CD8-positive, alpha-beta memory T cell (primary cell): ENCODE measurements at regions not wholly inside any gene's neighbourhood (a gene's known extent, or its start where the extent isn't known, plus 50 kb on each side); places are given as distances from the start of the nearest gene placed in this dataset.

Source experiments
- CTCF ChIA-PET: fragments of 350-600 bp; sonication (Branson Sonifier 250); formaldehyde crosslinking; loops from one replicate; lab custom pipeline; 2021; ENCODE audit warnings: antibody characterized with exemption; lab: Charles Lee
- POLR2A ChIA-PET: fragments of 350-600 bp; sonication (Branson Sonifier 250); formaldehyde crosslinking; loops from one replicate; lab custom pipeline; 2021; ENCODE audit warnings: antibody characterized with exemption; lab: Charles Lee
- DNase-seq, 5 donors: peaks; one replicate each; pipeline versions ENCODE4 v3.0.0 to v3.0.0-alpha.2; 2020 to 2022; ENCODE audit warnings: mixed read lengths in 1 of 5
- H3K27ac ChIP-seq: one replicate; pipeline ENCODE4 v1.7.0; 2013; ENCODE audit warnings: low read depth, mild to moderate bottlenecking, low read length, moderate library complexity
- H3K27me3 ChIP-seq: 2 replicates; pipeline ENCODE4 v1.7.0; 2013; ENCODE audit warnings: low read length, mild to moderate bottlenecking; ENCODE audit not compliant: insufficient read depth, poor library complexity, severe bottlenecking
- H3K36me3 ChIP-seq: 2 replicates; pipeline ENCODE4 v1.7.0; 2013; ENCODE audit warnings: mild to moderate bottlenecking, low read length, moderate library complexity; ENCODE audit not compliant: insufficient read depth
- H3K4me1 ChIP-seq: 2 replicates; pipeline ENCODE4 v1.7.0; 2013; ENCODE audit warnings: mild to moderate bottlenecking, low read length, moderate library complexity; ENCODE audit not compliant: insufficient read depth
- H3K4me3 ChIP-seq: 2 replicates; pipeline ENCODE4 v1.7.0; 2013; ENCODE audit warnings: mild to moderate bottlenecking, low read length
- H3K9me3 ChIP-seq: 2 replicates; pipeline ENCODE4 v1.7.0; 2013; ENCODE audit warnings: mild to moderate bottlenecking, low read length
- H3K27ac Mint-ChIP-seq, 8 donors: one replicate each; pipeline ENCODE4 v1.8.0; 2020 to 2021; ENCODE audit warnings: mixed read lengths in 8 of 8, mild to moderate bottlenecking in 6 of 8, inconsistent platforms in 3 of 8, moderate library complexity in 3 of 8
- H3K27me3 Mint-ChIP-seq, 2 donors: one replicate each; pipeline ENCODE4 v1.8.0; 2020 to 2021; ENCODE audit warnings: mixed read lengths in 2 of 2, mild to moderate bottlenecking in 1 of 2, moderate library complexity in 1 of 2
- H3K36me3 Mint-ChIP-seq, 3 donors: one replicate each; pipeline ENCODE4 v1.8.0; 2020 to 2021; ENCODE audit warnings: mixed read lengths in 3 of 3, inconsistent platforms in 1 of 3, mild to moderate bottlenecking in 1 of 3
- H3K4me1 Mint-ChIP-seq, 3 donors: one replicate each; pipeline ENCODE4 v1.8.0; 2020 to 2021; ENCODE audit warnings: mixed read lengths in 3 of 3, inconsistent platforms in 1 of 3, mild to moderate bottlenecking in 1 of 3
- H3K4me3 Mint-ChIP-seq, 7 donors: one replicate each; pipeline ENCODE4 v1.8.0; 2020 to 2021; ENCODE audit warnings: mixed read lengths in 7 of 7, mild to moderate bottlenecking in 6 of 7, moderate library complexity in 4 of 7, inconsistent platforms in 2 of 7
- H3K9me3 Mint-ChIP-seq, 5 donors: one replicate each; pipeline ENCODE4 v1.8.0; 2020 to 2022; ENCODE audit warnings: mixed read lengths in 5 of 5, mild to moderate bottlenecking in 3 of 5, moderate library complexity in 2 of 5, inconsistent platforms in 1 of 5

DNA sequence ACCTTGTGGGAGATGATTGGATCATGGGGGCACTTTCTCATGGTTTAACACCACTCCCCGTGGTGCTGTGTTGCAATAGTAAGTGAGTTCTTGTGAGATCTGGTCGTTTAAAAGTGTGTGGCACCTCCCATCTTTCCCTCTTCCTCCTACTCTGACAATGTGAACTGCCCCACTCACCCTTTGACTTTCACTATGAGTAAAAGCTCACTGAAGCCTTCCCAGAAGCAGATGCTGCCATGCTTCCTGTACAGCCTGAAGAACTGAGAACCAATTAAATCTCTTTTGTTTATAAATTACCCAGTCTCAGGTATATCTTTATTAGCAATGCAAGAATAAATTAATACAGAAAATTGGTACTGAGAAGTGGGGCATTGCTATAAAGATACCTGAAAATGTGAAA is 509.6 kb upstream of the CT83 start:
- ChIA-PET CTCF (no interaction called here), POLR2A (no interaction called here)
- H3K9me3 Mint-ChIP-seq, result peaks cover 0 to 7% (median 4%) of the 10 kb centered on the region in 5 donors
- Histone ChIP-seq H3K4me1 (no peaks in the 10 kb centered on the region), H3K27me3 (no peaks in the 10 kb centered on the region), H3K27ac (no peak overlapping the region), H3K4me3 (no peak overlapping the region), H3K9me3 (no peaks in the 10 kb centered on the region), H3K36me3 (no peaks in the 10 kb centered on the region)
- no peak for DNase-seq
- no peak overlapping the region for H3K27ac Mint-ChIP-seq
- no peaks in the 10 kb centered on the region for H3K4me1 Mint-ChIP-seq
- H3K4me3 Mint-ChIP-seq, result no peak overlapping the region
- no peaks in the 10 kb centered on the region for H3K36me3 Mint-ChIP-seq
- no peaks in the 10 kb centered on the region for H3K27me3 Mint-ChIP-seq

DNA sequence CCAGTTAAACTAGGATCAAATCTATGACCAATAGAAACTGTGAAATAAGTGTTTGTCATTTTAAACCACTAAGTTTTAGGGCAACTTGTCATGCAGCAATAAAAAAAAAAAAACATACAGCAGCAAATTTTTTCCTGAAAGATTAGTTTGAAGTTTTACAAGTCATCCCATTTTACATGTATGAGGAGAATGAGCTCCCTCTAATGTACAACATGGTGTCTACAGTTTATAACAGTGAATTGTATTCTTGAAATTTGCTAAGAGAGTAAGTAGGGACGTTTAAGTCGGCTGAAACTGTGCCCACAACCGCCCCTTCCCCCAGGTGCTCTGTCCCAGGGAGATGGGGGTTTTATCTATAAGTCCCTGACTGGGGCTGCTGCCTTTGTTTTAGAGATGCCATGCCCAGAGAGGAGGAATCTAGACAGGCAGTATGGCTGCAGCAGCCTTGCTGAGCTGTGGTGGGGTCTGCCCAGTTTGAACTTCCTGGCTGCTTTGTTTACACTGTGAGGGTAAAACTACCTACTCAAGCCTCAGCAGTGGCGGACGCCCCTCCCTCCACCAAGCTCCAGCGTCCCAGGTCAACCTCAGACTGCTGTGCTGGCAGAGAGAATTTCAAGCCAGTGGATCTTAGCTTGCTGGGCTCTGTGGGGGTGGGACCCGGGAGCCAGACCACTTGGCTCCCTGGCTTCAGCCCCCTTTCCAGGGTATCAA is 499.3 kb upstream of the CT83 start:
- Mint-ChIP-seq H3K27me3 (no peaks in the 10 kb centered on the region), H3K9me3 (peaks cover 0 to 9% (median 2%) of the 10 kb centered on the region in 5 donors), H3K4me1 (no peaks in the 10 kb centered on the region), H3K4me3 (no peak overlapping the region), H3K27ac (no peak overlapping the region), H3K36me3 (no peaks in the 10 kb centered on the region)
- Histone ChIP-seq H3K4me1 (no peaks in the 10 kb centered on the region), H3K27ac (no peak overlapping the region), H3K36me3 (no peaks in the 10 kb centered on the region), H3K27me3 (no peaks in the 10 kb centered on the region), H3K9me3 (no peaks in the 10 kb centered on the region), H3K4me3 (no peak overlapping the region)
- POLR2A ChIA-PET, result no interaction called here
- no peak for DNase-seq
- CTCF ChIA-PET, result no interaction called here

DNA sequence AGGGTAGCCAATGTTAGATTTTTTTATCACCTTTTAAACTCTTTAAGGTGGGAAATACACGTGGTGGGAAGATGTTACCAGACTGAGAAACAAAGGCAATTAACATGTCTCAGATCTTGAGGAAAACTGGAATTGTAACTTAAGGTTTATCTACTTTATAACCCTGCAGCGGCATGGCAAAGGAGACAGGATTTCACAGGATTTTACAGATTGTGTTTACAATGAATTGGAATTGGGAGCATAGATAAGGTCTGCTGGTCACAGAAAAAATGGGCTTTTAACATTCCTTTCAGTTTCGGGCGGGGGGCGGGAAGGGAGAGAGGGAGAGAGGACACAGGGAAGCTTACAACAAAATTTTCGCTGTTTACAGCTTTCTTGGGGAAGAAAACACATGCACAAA is 467.5 kb upstream of the CT83 start:
- no peak overlapping the region for H3K4me3 ChIP-seq
- H3K27me3 ChIP-seq, result no peaks in the 10 kb centered on the region
- no peak overlapping the region for H3K27ac Mint-ChIP-seq
- H3K36me3 Mint-ChIP-seq, result no peaks in the 10 kb centered on the region
- H3K27me3 Mint-ChIP-seq, result no peaks in the 10 kb centered on the region
- H3K27ac ChIP-seq, result no peak overlapping the region
- no peaks in the 10 kb centered on the region for H3K4me1 ChIP-seq
- H3K36me3 ChIP-seq, result no peaks in the 10 kb centered on the region
- no peak for DNase-seq
- peaks cover 0 to 4% (median 0%) of the 10 kb centered on the region in 5 donors for H3K9me3 Mint-ChIP-seq
- no peak overlapping the region for H3K4me3 Mint-ChIP-seq
- ChIA-PET CTCF (no interaction called here), POLR2A (no interaction called here)
- H3K4me1 Mint-ChIP-seq, result no peaks in the 10 kb centered on the region
- no peaks in the 10 kb centered on the region for H3K9me3 ChIP-seq

DNA sequence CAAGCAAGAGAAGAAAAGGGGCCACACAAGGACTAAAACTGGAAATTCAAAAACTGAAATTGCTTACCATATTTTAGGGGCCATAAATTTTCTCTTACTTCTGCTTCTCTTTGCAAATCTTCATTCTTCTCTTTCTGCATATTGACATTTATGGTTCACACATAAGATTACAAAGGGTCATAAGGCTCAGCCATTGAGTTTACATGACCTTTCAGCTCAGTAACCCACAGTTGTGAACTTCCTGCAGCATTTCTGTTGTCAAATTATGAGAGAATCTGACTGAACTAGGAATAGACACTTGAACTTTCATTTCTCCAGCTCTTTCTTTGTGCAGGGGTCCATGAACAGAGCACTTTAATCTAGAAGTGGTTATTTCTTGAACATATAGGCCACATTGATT is 434.8 kb upstream of the CT83 start:
- H3K27me3 Mint-ChIP-seq, result peaks cover 0 to 3% of the 10 kb centered on the region in 2 donors
- Histone ChIP-seq H3K36me3 (no peaks in the 10 kb centered on the region), H3K27me3 (no peaks in the 10 kb centered on the region), H3K27ac (no peak overlapping the region), H3K9me3 (no peaks in the 10 kb centered on the region), H3K4me1 (no peaks in the 10 kb centered on the region), H3K4me3 (no peak overlapping the region)
- H3K36me3 Mint-ChIP-seq, result peaks cover 0 to 1% (median 0%) of the 10 kb centered on the region in 3 donors
- no peak overlapping the region for H3K27ac Mint-ChIP-seq
- H3K4me1 Mint-ChIP-seq, result no peaks in the 10 kb centered on the region
- ChIA-PET CTCF (no interaction called here), POLR2A (no interaction called here)
- H3K4me3 Mint-ChIP-seq, result no peak overlapping the region
- no peak for DNase-seq
- H3K9me3 Mint-ChIP-seq, result peaks cover 0 to 12% (median 5%) of the 10 kb centered on the region in 5 donors

DNA sequence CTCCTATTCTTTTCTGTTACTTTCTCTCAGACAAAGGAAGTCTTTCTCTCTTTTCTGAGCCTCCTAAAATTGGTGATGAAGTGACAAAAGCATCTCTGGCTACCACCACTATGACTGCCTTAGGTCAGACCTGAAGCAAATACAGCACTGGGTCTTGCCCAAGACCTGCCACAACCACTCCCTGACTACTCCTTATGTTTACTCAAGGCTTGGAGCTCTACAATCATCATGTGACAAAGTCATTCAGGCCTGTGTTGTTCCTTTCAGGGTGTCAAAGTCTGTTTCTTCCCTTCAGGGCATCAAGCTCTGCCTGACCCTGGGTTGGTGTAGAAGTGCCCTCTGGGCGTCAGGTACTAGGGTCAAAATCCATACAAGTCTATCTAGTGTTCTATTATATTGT is 419.2 kb upstream of the CT83 start:
- Mint-ChIP-seq H3K4me3 (no peak overlapping the region), H3K27ac (no peak overlapping the region), H3K27me3 (no peaks in the 10 kb centered on the region), H3K36me3 (no peaks in the 10 kb centered on the region), H3K4me1 (no peaks in the 10 kb centered on the region), H3K9me3 (peaks cover 0 to 15% (median 4%) of the 10 kb centered on the region in 5 donors)
- Histone ChIP-seq H3K9me3 (no peaks in the 10 kb centered on the region), H3K36me3 (no peaks in the 10 kb centered on the region), H3K27me3 (no peaks in the 10 kb centered on the region), H3K27ac (no peak overlapping the region), H3K4me3 (no peak overlapping the region), H3K4me1 (no peaks in the 10 kb centered on the region)
- no peak for DNase-seq
- CTCF ChIA-PET, result no interaction called here
- POLR2A ChIA-PET, result no interaction called here

DNA sequence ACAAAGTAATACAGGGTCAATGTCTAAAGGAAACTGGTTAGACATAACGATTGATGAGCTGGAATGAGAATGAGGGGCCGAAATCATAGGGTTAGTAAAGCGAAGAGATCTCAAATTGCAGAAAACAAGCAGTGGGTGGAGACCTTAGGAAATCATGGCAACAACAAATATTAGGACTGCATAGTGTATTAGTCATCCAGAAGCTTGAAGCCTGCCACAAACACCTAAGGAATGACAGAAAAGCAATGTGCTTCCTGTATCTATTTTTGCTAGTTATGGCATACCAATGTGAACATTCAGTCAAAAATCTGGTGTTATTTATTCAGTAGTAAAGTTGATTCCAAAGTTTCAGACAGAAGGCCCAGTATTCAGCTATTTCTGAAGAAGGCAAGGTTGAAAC is 410.9 kb upstream of the CT83 start:
- Mint-ChIP-seq H3K27ac (no peak overlapping the region), H3K4me3 (no peak overlapping the region), H3K4me1 (no peaks in the 10 kb centered on the region), H3K36me3 (no peaks in the 10 kb centered on the region), H3K27me3 (peaks cover 0 to 1% of the 10 kb centered on the region in 2 donors), H3K9me3 (peaks cover 0 to 8% (median 0%) of the 10 kb centered on the region in 5 donors)
- Histone ChIP-seq H3K4me1 (no peaks in the 10 kb centered on the region), H3K27me3 (no peaks in the 10 kb centered on the region), H3K4me3 (no peak overlapping the region), H3K27ac (no peak overlapping the region), H3K36me3 (no peaks in the 10 kb centered on the region), H3K9me3 (no peaks in the 10 kb centered on the region)
- ChIA-PET POLR2A (no interaction called here), CTCF (no interaction called here)
- no peak for DNase-seq

DNA sequence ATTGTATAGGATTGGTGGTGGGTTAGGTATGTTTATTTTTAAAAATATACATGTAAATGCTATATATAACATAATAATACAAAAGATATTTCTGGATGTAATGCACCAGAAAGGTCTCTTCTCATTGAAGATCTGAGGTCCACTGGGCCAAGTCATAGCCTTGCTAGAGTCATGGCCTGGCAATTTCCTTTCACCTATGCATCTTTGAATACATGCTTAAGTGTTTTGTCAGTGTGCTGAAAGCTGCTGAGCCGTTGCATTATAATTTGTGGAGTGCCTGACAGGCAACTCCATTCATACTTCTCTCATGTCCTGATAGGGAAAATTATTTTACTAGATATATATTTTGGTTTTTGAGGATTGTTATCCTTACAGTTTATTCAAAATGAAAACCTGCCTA is 410.2 kb upstream of the CT83 start:
- Histone ChIP-seq H3K27me3 (no peaks in the 10 kb centered on the region), H3K9me3 (no peaks in the 10 kb centered on the region), H3K4me1 (no peaks in the 10 kb centered on the region), H3K4me3 (no peak overlapping the region), H3K27ac (no peak overlapping the region), H3K36me3 (no peaks in the 10 kb centered on the region)
- Mint-ChIP-seq H3K27me3 (peaks cover 0 to 1% of the 10 kb centered on the region in 2 donors), H3K4me3 (no peak overlapping the region), H3K9me3 (peaks cover 0 to 4% (median 0%) of the 10 kb centered on the region in 5 donors), H3K27ac (no peak overlapping the region), H3K36me3 (no peaks in the 10 kb centered on the region), H3K4me1 (no peaks in the 10 kb centered on the region)
- ChIA-PET POLR2A (no interaction called here), CTCF (no interaction called here)
- no peak for DNase-seq

DNA sequence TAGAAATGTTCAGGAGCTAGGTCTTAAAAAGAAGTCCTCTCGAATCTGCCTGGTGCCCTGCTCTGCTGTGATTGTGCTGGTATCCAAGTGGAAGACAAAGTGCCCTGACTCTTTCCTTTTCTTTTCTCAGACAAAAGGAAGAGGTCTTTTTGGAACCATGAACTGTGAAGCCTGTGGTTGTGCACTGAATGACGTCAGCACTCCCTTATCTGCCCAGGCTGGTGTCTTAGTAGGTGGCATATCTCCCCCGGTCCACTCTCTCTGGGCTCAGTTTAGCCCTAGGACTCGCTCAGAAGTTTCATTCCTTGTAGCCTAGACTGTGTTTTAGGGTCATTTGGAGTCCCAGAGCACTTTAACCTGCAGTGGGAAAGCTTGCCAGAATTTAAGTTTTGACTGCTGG is 400.3 kb upstream of the CT83 start:
- Histone ChIP-seq H3K36me3 (no peaks in the 10 kb centered on the region), H3K27ac (no peak overlapping the region), H3K4me3 (no peak overlapping the region), H3K9me3 (no peaks in the 10 kb centered on the region), H3K4me1 (no peaks in the 10 kb centered on the region), H3K27me3 (no peaks in the 10 kb centered on the region)
- Mint-ChIP-seq H3K27ac (no peak overlapping the region), H3K36me3 (no peaks in the 10 kb centered on the region), H3K4me1 (no peaks in the 10 kb centered on the region), H3K4me3 (no peak overlapping the region), H3K9me3 (peaks cover 0 to 6% (median 0%) of the 10 kb centered on the region in 5 donors), H3K27me3 (peaks cover 0 to 2% of the 10 kb centered on the region in 2 donors)
- DNase-seq, result no peak
- ChIA-PET POLR2A (no interaction called here), CTCF (no interaction called here)
